Cardiac fibroblast (primary cell): ENCODE measurements at regions not wholly inside any gene's neighbourhood (a gene's known extent, or its start where the extent isn't known, plus 50 kb on each side); places are given as distances from the start of the nearest gene placed in this dataset.

ENCODE experiments used
- DNase-seq, 2 donors: peaks; one replicate each; pipeline versions ENCODE4 v3.0.0 to v3.0.0-alpha.2; 2010; ENCODE audit warnings: low read depth in 2 of 2
- H3K4me3 ChIP-seq, 2 donors: replicated peaks in 1 of 2; 1 replicate in 1 of 2; 2 replicates in 1 of 2; pipeline ENCODE4 v1.5.1; 2011; ENCODE audit warnings: low read depth in 2 of 2, low read length in 2 of 2, mild to moderate bottlenecking in 2 of 2, moderate library complexity in 1 of 2
- CTCF ChIP-seq: IDR thresholded peaks from one replicate; pipeline ENCODE4 v1.5.1; 2011; ENCODE audit warnings: low read depth, mild to moderate bottlenecking, low read length, inconsistent platforms

GRCh38 chr1:36536727-36537126, 54.0 kb upstream of the CSF3R start:
- TF ChIP-seq CTCF, result no peak
- no peak for DNase-seq
- no peak overlapping the region for H3K4me3 ChIP-seq

- no peak overlapping the region for H3K4me3 ChIP-seq
- no peak for TF ChIP-seq CTCF
- DNase-seq, result no peak
These were observed 52.1 kb upstream of the CSF3R start for GRCh38 chr1:36534711-36535412.

- TF ChIP-seq CTCF, result no peak
These were observed 51.2 kb upstream of the CSF3R start for GRCh38 chr1:36533897-36534296.

GRCh38 chr1:36532810-36533401, 50.2 kb upstream of the CSF3R start:
- H3K4me3 ChIP-seq, result no peak overlapping the region
- no peak for TF ChIP-seq CTCF
- no peak for DNase-seq

More at GRCh38 chr1:36533897-36534296, 51.2 kb upstream of the CSF3R start:
- no peak overlapping the region for H3K4me3 ChIP-seq
- DNase-seq, result no peak
